ENCODE measurements at regions not wholly inside any gene's neighbourhood (a gene's known extent, or its start where the extent isn't known, plus 50 kb on each side); places are given as distances from the start of the nearest gene placed in this dataset.

DNA sequence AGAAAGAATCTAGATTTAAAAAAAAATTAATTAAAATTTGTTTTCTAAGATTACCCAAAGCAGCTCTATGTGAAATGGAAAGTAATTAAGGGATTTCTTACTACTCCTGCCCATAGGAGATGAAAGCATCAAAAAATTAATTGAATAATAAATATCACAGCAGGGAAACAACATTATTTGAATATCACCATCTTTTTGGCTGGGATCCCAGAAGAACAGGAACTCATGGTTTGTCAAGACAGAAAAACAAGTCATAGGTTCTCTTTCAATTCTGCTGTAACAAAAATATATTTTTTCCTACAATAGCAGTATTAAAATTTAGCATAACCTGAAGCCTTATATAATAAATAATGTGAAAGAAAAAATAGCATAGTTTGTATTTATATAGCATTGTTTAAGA is 1713.4 kb downstream of the NCAM2 start:
- no peak for TF ChIP-seq POLR2A (IDR thresholded peaks at IDR 0.05)
- TF ChIP-seq, protein P1, sequence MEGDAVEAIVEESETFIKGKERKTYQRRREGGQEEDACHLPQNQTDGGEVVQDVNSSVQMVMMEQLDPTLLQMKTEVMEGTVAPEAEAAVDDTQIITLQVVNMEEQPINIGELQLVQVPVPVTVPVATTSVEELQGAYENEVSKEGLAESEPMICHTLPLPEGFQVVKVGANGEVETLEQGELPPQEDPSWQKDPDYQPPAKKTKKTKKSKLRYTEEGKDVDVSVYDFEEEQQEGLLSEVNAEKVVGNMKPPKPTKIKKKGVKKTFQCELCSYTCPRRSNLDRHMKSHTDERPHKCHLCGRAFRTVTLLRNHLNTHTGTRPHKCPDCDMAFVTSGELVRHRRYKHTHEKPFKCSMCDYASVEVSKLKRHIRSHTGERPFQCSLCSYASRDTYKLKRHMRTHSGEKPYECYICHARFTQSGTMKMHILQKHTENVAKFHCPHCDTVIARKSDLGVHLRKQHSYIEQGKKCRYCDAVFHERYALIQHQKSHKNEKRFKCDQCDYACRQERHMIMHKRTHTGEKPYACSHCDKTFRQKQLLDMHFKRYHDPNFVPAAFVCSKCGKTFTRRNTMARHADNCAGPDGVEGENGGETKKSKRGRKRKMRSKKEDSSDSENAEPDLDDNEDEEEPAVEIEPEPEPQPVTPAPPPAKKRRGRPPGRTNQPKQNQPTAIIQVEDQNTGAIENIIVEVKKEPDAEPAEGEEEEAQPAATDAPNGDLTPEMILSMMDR (IDR thresholded peaks at IDR 0.05): no peak
- Histone ChIP-seq H3K27me3 (no peaks in the 10 kb centered on the region), H3K4me3 (no peak overlapping the region), H3K4me1 (peaks cover 0 to 20% (median 0%) of the 10 kb centered on the region in 12 donors), H3K9me3 (peaks cover 0 to 17% (median 0%) of the 10 kb centered on the region in 12 donors), H3K27ac (no peak overlapping the region), H3K36me3 (no peaks in the 10 kb centered on the region)
- DNase-seq (no peak), ATAC-seq (no peak)
- intact Hi-C loops (cut with DNase I): no loop called here

DNA sequence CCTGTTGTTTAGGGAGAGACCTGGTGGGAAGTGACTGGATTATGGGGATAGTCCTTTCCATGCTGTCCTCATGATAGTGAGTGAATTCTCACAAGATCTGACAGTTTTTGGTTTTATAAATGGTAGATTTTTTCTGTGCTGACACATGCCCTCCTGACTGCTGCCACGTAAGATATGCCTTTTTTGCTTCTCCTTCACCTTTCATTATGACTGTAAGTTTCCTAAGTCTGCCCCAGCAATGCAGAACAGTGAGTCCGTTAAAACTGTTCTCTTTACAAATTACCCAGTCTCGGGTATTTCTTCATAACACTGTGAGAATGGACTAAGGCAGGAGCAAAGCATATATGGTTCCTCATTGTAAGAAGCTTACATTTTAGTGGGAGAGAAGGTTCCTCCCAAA is 1727.2 kb downstream of the NCAM2 start:
- no peak for TF ChIP-seq POLR2A (IDR thresholded peaks at IDR 0.05)
- TF ChIP-seq, protein P1 (IDR thresholded peaks at IDR 0.05): no peak
- 82 to 88% (median 85%) methylated on average over 3 of the region's 3 CpGs for WGBS, 4 donors
- no peaks in the 10 kb centered on the region for H3K27me3 ChIP-seq
- no peak overlapping the region for H3K4me3 ChIP-seq
- H3K27ac ChIP-seq: no peak overlapping the region
- intact Hi-C loops (cut with DNase I): no loop called here
- no peaks in the 10 kb centered on the region for H3K36me3 ChIP-seq
- DNase-seq: no peak
- peaks cover 0 to 32% (median 6%) of the 10 kb centered on the region in 12 donors for H3K9me3 ChIP-seq
- no peaks in the 10 kb centered on the region for H3K4me1 ChIP-seq
- no peak for ATAC-seq

DNA sequence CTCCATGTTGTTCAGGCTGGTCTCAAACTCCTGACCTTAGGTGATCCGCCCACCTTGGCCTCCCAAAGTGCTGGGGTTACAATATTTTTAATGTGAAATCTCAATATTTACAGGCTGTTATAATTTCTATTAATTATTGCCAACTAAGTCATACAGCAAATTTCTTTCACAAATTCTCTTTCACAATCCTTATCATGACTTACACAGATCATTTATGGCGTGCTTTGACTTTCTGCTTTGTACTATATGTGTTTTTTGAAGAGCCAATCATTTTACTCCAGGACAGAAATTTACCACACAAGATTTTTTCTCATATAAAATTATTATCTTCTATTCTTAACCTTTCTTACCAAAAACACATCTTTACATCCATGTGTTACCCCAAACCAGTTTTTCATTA is 1729.9 kb downstream of the NCAM2 start:
- H3K27ac ChIP-seq: no peak overlapping the region
- intact Hi-C loops (cut with DNase I): no loop called here
- H3K4me3 ChIP-seq: no peak overlapping the region
- no peaks in the 10 kb centered on the region for H3K36me3 ChIP-seq
- ATAC-seq: no peak
- H3K4me1 ChIP-seq: no peaks in the 10 kb centered on the region
- no peak for DNase-seq
- H3K27me3 ChIP-seq: no peaks in the 10 kb centered on the region
- peaks cover 0 to 36% (median 6%) of the 10 kb centered on the region in 12 donors for H3K9me3 ChIP-seq
- TF ChIP-seq, protein P1 (IDR thresholded peaks at IDR 0.05): no peak
- no peak for TF ChIP-seq POLR2A (IDR thresholded peaks at IDR 0.05)
- 61 to 68% (median 67%) methylated on average over 2 of the region's 2 CpGs for WGBS, 4 donors

DNA sequence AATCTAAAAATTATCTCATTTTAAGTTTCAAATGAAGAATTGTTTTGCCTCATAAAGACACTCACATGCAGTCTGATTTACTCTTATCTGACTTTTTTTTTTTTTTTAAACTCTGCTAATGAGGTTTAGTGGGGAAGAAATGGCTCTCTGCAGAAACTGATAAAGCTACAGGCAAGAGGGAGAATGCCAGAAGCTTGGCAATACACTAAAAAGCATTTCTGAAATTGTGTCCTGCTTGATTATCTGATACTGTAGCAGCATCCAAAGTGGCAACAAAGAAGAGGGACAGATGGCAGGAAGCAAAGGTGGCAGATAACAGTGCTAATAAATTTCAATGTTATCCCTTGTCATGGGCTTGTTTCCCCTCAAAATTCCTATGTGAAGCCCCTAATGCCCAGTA is 1744.9 kb downstream of the NCAM2 start:
- no peaks in the 10 kb centered on the region for H3K27me3 ChIP-seq
- H3K4me1 ChIP-seq: no peaks in the 10 kb centered on the region
- DNase-seq: no peak
- no peak overlapping the region for H3K27ac ChIP-seq
- H3K9me3 ChIP-seq: peaks cover 0 to 17% (median 0%) of the 10 kb centered on the region in 12 donors
- intact Hi-C loops (cut with DNase I): no loop called here
- ATAC-seq: no peak
- no peak for TF ChIP-seq POLR2A (IDR thresholded peaks at IDR 0.05)
- no peaks in the 10 kb centered on the region for H3K36me3 ChIP-seq
- H3K4me3 ChIP-seq: no peak overlapping the region

DNA sequence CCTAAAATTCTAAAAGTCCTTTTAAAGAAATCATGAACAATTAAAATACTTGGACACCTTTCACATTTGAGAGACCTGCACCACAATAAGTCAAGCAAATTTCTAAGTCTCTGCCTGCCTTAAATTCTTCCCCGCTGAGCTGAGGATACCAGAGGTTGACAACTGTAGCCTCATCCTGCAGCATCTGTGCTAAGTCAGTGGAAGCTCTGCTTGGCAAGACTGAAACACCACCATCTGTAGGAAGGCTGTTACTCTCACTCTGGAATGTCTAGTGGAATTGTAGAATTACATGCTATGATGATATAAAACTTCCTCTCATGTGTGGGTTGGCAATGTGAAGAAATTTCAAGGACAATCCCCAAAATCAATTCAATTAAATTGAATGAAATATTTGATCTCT is 1756.5 kb downstream of the NCAM2 start:
- H3K4me3 ChIP-seq: no peak overlapping the region
- H3K36me3 ChIP-seq: no peaks in the 10 kb centered on the region
- intact Hi-C loops (cut with DNase I): loop anchor here in 1 of 10 donors (10.0 kb wide), 1 partner anchor 80 kb away; no protein-coding TSS in a partner anchor
- WGBS, 4 donors: 61 to 70% (median 66%) methylated on average over 1 of the region's 1 CpG
- no peak for ATAC-seq
- H3K4me1 ChIP-seq: no peaks in the 10 kb centered on the region
- no peak overlapping the region for H3K27ac ChIP-seq
- no peak for DNase-seq
- no peaks in the 10 kb centered on the region for H3K9me3 ChIP-seq
- H3K27me3 ChIP-seq: no peaks in the 10 kb centered on the region
- TF ChIP-seq, protein P1 (IDR thresholded peaks at IDR 0.05): no peak
- TF ChIP-seq POLR2A (IDR thresholded peaks at IDR 0.05): no peak
